CD4-positive, alpha-beta T cell (primary cell): ENCODE measurements at regions not wholly inside any gene's neighbourhood (a gene's known extent, or its start where the extent isn't known, plus 50 kb on each side); places are given as distances from the start of the nearest gene placed in this dataset.

Experiments
- ATAC-seq: fragments of 200-7000 bp; cut with Tn5 transposase; one replicate; pipeline ENCODE4 v1.10.0; 2022; ENCODE audit warnings: mild to moderate bottlenecking; ENCODE audit not compliant: poor library complexity
- CTCF ChIA-PET: fragments of 350-600 bp; sonication (Branson Sonifier 250); formaldehyde crosslinking; loops from one replicate; lab custom pipeline; 2021; ENCODE audit warnings: antibody characterized with exemption, inconsistent platforms; lab: Charles Lee
- POLR2A ChIA-PET: fragments of 350-600 bp; sonication (Branson Sonifier 250); formaldehyde crosslinking; loops from one replicate; lab custom pipeline; 2021; ENCODE audit warnings: antibody characterized with exemption, inconsistent platforms; lab: Charles Lee
- DNase-seq, 14 experiments: peaks; one replicate each; pipeline ENCODE4 v3.0.0-alpha.2; 2013 to 2020; ENCODE audit warnings: mixed read lengths in 2 of 14
- H3K27ac ChIP-seq, 2 donors: one replicate each; pipeline versions ENCODE4 v1.5.1 to v1.7.0; 2013; ENCODE audit warnings: low read length in 2 of 2, low read depth in 1 of 2, mild to moderate bottlenecking in 1 of 2
- H3K27me3 ChIP-seq, 2 experiments: 1 replicate in 1 of 2; 2 replicates in 1 of 2; pipeline versions ENCODE4 v1.6.1 to v1.7.0; 2013; ENCODE audit warnings: low read length in 2 of 2, control low read depth in 1 of 2, mild to moderate bottlenecking in 1 of 2, moderate library complexity in 1 of 2; ENCODE audit not compliant: insufficient read depth in 2 of 2, control insufficient read depth in 1 of 2
- H3K36me3 ChIP-seq: one replicate; pipeline ENCODE4 v1.6.1; 2013; ENCODE audit warnings: low read length, control low read depth; ENCODE audit not compliant: insufficient read depth
- H3K4me1 ChIP-seq: one replicate; pipeline ENCODE4 v1.6.1; 2013; ENCODE audit warnings: low read length, control low read depth; ENCODE audit not compliant: insufficient read depth
- H3K4me3 ChIP-seq: one replicate; pipeline ENCODE4 v1.5.1; 2013; ENCODE audit warnings: mild to moderate bottlenecking, low read length, moderate library complexity
- H3K9me3 ChIP-seq, 2 experiments: 1 replicate in 1 of 2; 2 replicates in 1 of 2; pipeline versions ENCODE4 v1.6.1 to v1.7.0; 2013; ENCODE audit warnings: low read length in 2 of 2, mild to moderate bottlenecking in 2 of 2, control low read depth in 1 of 2, moderate library complexity in 1 of 2; ENCODE audit not compliant: control insufficient read depth in 1 of 2, insufficient read depth in 1 of 2
- H3K27ac Mint-ChIP-seq: one replicate; pipeline ENCODE4 v1.8.0; 2020; ENCODE audit warnings: mixed read lengths
- H3K27me3 Mint-ChIP-seq: one replicate; pipeline ENCODE4 v1.8.0; 2021; ENCODE audit warnings: mixed read lengths
- H3K36me3 Mint-ChIP-seq: one replicate; pipeline ENCODE4 v1.8.0; 2021; ENCODE audit warnings: low read depth, mixed read lengths
- H3K4me1 Mint-ChIP-seq: one replicate; pipeline ENCODE4 v1.8.0; 2021; ENCODE audit warnings: low read depth, mixed read lengths
- H3K4me3 Mint-ChIP-seq: one replicate; pipeline ENCODE4 v1.8.0; 2020; ENCODE audit warnings: mild to moderate bottlenecking, mixed read lengths
- H3K9me3 Mint-ChIP-seq: one replicate; pipeline ENCODE4 v1.8.0; 2020; ENCODE audit warnings: mixed read lengths
- intact Hi-C, 2 experiments: fragments of 100-400 bp; cut with DNase I in 1 of 2; cut with micrococcal nuclease in 1 of 2; formaldehyde crosslinking; loops; one replicate each; pipeline versions ENCODE4 v1.15.1 to v1.9.0; 2023 to 2025; cut with DNase I, micrococcal nuclease
- TF ChIP-seq, protein P1 (sequence below): fragments of 200-600 bp; IDR thresholded peaks from one replicate; pipeline ENCODE4 v1.8.0; 2022; ENCODE audit warnings: antibody characterized with exemption, mild to moderate bottlenecking

DNA sequence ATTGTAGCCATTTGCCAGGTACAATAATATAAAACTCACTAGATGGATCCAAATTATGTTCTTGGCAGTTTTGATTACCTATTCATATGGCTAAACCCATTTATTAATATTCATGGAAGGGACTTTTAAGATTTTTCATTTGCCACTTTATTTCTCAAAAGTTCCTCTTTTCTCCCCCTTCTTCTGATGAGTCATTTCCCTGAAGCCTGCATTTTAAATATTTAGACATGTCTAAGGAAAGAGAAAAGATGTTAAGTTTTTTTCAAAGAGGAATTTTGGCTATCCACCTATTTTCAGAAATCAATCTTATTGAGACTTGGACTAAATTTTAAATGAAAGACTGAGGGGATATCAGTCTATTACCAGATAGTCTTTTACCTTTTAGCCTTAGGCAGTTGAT is 1189.4 kb downstream of the EFNA5 start:
- no peaks in the 10 kb centered on the region for H3K9me3 Mint-ChIP-seq
- no peak overlapping the region for H3K27ac Mint-ChIP-seq
- ChIA-PET POLR2A (no interaction called here), CTCF (no interaction called here)
- DNase-seq (no peak), ATAC-seq (no peak)
- H3K36me3 Mint-ChIP-seq: no peaks in the 10 kb centered on the region
- Histone ChIP-seq H3K9me3 (peaks cover 0 to 3% of the 10 kb centered on the region in 2 experiments), H3K36me3 (no peaks in the 10 kb centered on the region), H3K4me3 (no peak overlapping the region), H3K4me1 (no peaks in the 10 kb centered on the region), H3K27ac (no peak overlapping the region), H3K27me3 (no peaks in the 10 kb centered on the region)
- H3K4me3 Mint-ChIP-seq: no peak overlapping the region
- TF ChIP-seq, protein P1, sequence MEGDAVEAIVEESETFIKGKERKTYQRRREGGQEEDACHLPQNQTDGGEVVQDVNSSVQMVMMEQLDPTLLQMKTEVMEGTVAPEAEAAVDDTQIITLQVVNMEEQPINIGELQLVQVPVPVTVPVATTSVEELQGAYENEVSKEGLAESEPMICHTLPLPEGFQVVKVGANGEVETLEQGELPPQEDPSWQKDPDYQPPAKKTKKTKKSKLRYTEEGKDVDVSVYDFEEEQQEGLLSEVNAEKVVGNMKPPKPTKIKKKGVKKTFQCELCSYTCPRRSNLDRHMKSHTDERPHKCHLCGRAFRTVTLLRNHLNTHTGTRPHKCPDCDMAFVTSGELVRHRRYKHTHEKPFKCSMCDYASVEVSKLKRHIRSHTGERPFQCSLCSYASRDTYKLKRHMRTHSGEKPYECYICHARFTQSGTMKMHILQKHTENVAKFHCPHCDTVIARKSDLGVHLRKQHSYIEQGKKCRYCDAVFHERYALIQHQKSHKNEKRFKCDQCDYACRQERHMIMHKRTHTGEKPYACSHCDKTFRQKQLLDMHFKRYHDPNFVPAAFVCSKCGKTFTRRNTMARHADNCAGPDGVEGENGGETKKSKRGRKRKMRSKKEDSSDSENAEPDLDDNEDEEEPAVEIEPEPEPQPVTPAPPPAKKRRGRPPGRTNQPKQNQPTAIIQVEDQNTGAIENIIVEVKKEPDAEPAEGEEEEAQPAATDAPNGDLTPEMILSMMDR: no peak
- no peaks in the 10 kb centered on the region for H3K27me3 Mint-ChIP-seq
- intact Hi-C loops: no loop called here
- no peaks in the 10 kb centered on the region for H3K4me1 Mint-ChIP-seq

DNA sequence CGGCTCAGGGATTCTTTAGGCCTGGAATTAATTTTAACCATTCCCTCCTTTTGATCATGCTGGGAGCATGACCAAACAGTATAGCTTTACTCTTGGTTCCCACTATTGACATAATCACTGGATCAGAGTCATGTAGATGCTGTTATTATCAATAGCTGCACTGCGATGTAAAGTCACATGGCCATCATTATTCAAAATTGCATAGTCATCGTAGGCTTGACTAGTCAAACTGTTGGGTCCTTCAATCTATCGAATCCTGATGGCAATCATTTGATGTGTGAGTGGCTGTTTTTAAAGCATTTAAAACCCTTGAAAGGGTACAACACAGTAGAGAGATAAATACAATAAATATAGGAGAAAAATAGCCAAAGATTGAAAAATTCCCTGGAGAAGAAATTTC is 1194.1 kb downstream of the EFNA5 start:
- Mint-ChIP-seq H3K4me1 (no peaks in the 10 kb centered on the region), H3K4me3 (no peak overlapping the region), H3K27ac (no peak overlapping the region), H3K36me3 (no peaks in the 10 kb centered on the region), H3K9me3 (peaks cover 2% of the 10 kb centered on the region), H3K27me3 (no peaks in the 10 kb centered on the region)
- H3K36me3 ChIP-seq: no peaks in the 10 kb centered on the region
- H3K4me3 ChIP-seq: no peak overlapping the region
- ChIA-PET CTCF (no interaction called here), POLR2A (no interaction called here)
- ATAC-seq (no peak), DNase-seq (no peak)
- no peaks in the 10 kb centered on the region for H3K27me3 ChIP-seq
- H3K4me1 ChIP-seq: no peaks in the 10 kb centered on the region
- peaks cover under 1 to 6% of the 10 kb centered on the region in 2 experiments for H3K9me3 ChIP-seq
- TF ChIP-seq, protein P1: no peak
- no peak overlapping the region for H3K27ac ChIP-seq
- intact Hi-C loops: no loop called here

DNA sequence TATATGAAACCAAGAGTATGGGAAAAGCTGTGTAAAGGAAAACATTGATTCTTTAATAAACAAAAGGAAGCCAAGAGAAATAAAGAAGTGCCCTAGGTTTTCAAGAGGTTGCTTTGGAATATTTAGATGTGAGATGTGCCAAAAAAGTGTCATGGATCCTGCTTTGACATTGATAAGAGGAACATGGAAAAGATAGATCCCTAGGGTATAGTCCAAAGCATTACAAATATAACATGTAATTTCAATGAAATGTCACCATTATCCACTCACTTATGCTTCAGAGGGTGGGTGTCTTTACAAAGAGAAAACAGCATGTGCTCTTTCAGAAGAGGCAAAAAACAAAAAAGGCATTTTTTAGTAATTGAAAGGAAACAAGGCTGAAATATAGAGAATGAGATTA is 1196.7 kb downstream of the EFNA5 start:
- ChIA-PET CTCF (no interaction called here), POLR2A (no interaction called here)
- no peaks in the 10 kb centered on the region for H3K4me1 ChIP-seq
- H3K27ac ChIP-seq: no peak overlapping the region
- no peaks in the 10 kb centered on the region for H3K27me3 Mint-ChIP-seq
- H3K4me3 ChIP-seq: no peak overlapping the region
- DNase-seq (no peak), ATAC-seq (no peak)
- H3K27ac Mint-ChIP-seq: no peak overlapping the region
- H3K9me3 Mint-ChIP-seq: peaks cover 6% of the 10 kb centered on the region
- intact Hi-C loops: no loop called here
- H3K27me3 ChIP-seq: no peaks in the 10 kb centered on the region
- TF ChIP-seq, protein P1: no peak
- no peaks in the 10 kb centered on the region for H3K36me3 Mint-ChIP-seq
- no peaks in the 10 kb centered on the region for H3K4me1 Mint-ChIP-seq
- no peak overlapping the region for H3K4me3 Mint-ChIP-seq
- peaks cover 3 to 5% of the 10 kb centered on the region in 2 experiments for H3K9me3 ChIP-seq
- no peaks in the 10 kb centered on the region for H3K36me3 ChIP-seq
